HG03159 (cell line): ENCODE measurements at regions not wholly inside any gene's neighbourhood (a gene's known extent, or its start where the extent isn't known, plus 50 kb on each side); places are given as distances from the start of the nearest gene placed in this dataset.

ENCODE experiments used
- ATAC-seq: cut with Tn5 transposase; IDR thresholded peaks from one replicate; pipeline ENCODE4 v1.9.1; 2021; ENCODE audit warnings: mild to moderate bottlenecking, moderate library complexity; ENCODE audit not compliant: unreplicated experiment

GRCh38 chr20:39547546-39548408 is 585.6 kb downstream of the DHX35 start:
- ATAC-seq = no peak

GRCh38 chr20:39541136-39541803 is 579.1 kb downstream of the DHX35 start:
- ATAC-seq = no peak

GRCh38 chr20:39538317-39538716 is 576.2 kb downstream of the DHX35 start:
- ATAC-seq = no peak

GRCh38 chr20:39535301-39535700 is 573.2 kb downstream of the DHX35 start:
- ATAC-seq = no peak

- no peak for ATAC-seq
These were observed 572.7 kb downstream of the DHX35 start for GRCh38 chr20:39534846-39535245.

- no peak for ATAC-seq
These were observed 571.7 kb downstream of the DHX35 start for GRCh38 chr20:39533858-39534257.

GRCh38 chr20:39532205-39532604 is 570.1 kb downstream of the DHX35 start:
- ATAC-seq = no peak

GRCh38 chr20:39528436-39528835 is 566.3 kb downstream of the DHX35 start:
- no peak for ATAC-seq

- ATAC-seq = no peak
These were observed 562.3 kb downstream of the DHX35 start for GRCh38 chr20:39524371-39524911.

GRCh38 chr20:39523405-39523804 is 561.3 kb downstream of the DHX35 start:
- no peak for ATAC-seq

GRCh38 chr20:39518654-39519053 is 556.5 kb downstream of the DHX35 start:
- no peak for ATAC-seq

- no peak for ATAC-seq
These were observed 554.8 kb downstream of the DHX35 start for GRCh38 chr20:39516964-39517363.

- ATAC-seq = no peak
These were observed 542.6 kb downstream of the DHX35 start for GRCh38 chr20:39504710-39505094.

- no peak for ATAC-seq
These were observed 542.0 kb downstream of the DHX35 start for GRCh38 chr20:39503902-39504709.

GRCh38 chr20:39492223-39492797 is 530.2 kb downstream of the DHX35 start:
- no peak for ATAC-seq

- no peak for ATAC-seq
These were observed 529.6 kb downstream of the DHX35 start for GRCh38 chr20:39491711-39492110.

- ATAC-seq = no peak
These were observed 527.9 kb downstream of the DHX35 start for GRCh38 chr20:39489986-39490560.

GRCh38 chr20:39480276-39481043 is 518.3 kb downstream of the DHX35 start:
- no peak for ATAC-seq

GRCh38 chr20:39479196-39479810 is 517.2 kb downstream of the DHX35 start:
- ATAC-seq = no peak
